Upper lobe of left lung (tissue), 6 donors: ENCODE measurements at regions not wholly inside any gene's neighbourhood (a gene's known extent, or its start where the extent isn't known, plus 50 kb on each side); places are given as distances from the start of the nearest gene placed in this dataset.
"Not testable (repeated sequence)": the region's sequence is repeated elsewhere in the genome, so short reads cannot be mapped to it uniquely, and the experiment has no call there.

Experiments
- ATAC-seq, 2 donors: fragments of 200-7000 bp; cut with Tn5 transposase; one replicate each; pipeline ENCODE4 v1.9.1; 2022; ENCODE audit warnings: mild to moderate bottlenecking in 2 of 2, moderate library complexity in 2 of 2; ENCODE audit not compliant: low FRiP score in 2 of 2
- DNase-seq, 2 donors: peaks; one replicate each; pipeline ENCODE4 v3.0.0-alpha.2; 2019 to 2020
- H3K27ac ChIP-seq, 4 donors: fragments of 200-600 bp; sonication (generic); one replicate each; pipeline ENCODE4 v1.5.1; 2016 to 2019
- H3K27me3 ChIP-seq, 4 donors: fragments of 200-600 bp; sonication (generic); one replicate each; pipeline ENCODE4 v1.5.1; 2017 to 2019
- H3K36me3 ChIP-seq, 4 donors: fragments of 200-600 bp; sonication (generic); one replicate each; pipeline ENCODE4 v1.5.1; 2016 to 2019
- H3K4me1 ChIP-seq, 4 donors: fragments of 200-600 bp; sonication (generic); one replicate each; pipeline ENCODE4 v1.5.1; 2018 to 2019
- H3K4me3 ChIP-seq, 4 donors: fragments of 200-600 bp; sonication (generic); one replicate each; pipeline ENCODE4 v1.5.1; 2017 to 2019; ENCODE audit warnings: mild to moderate bottlenecking in 2 of 4, moderate library complexity in 1 of 4
- H3K9me3 ChIP-seq, 4 donors: fragments of 200-600 bp; sonication (generic); one replicate each; pipeline ENCODE4 v1.5.1; 2018 to 2019
- EP300 ChIP-seq, 4 donors: sonication (generic); formaldehyde crosslinking; IDR thresholded peaks; one replicate each; pipeline ENCODE4 v1.5.1; 2017; ENCODE audit warnings: antibody characterized with exemption in 4 of 4, control low read depth in 2 of 4
- POLR2A ChIP-seq, 4 donors: fragments of 450-650 bp; IDR thresholded peaks; one replicate each; pipeline ENCODE4 v1.5.1; 2016 to 2017; ENCODE audit warnings: antibody characterized with exemption in 4 of 4, mild to moderate bottlenecking in 2 of 4
- POLR2AphosphoS5 ChIP-seq, 2 donors: sonication (generic); formaldehyde crosslinking; IDR thresholded peaks; one replicate each; pipeline ENCODE4 v1.5.1; 2017; ENCODE audit warnings: antibody characterized with exemption in 2 of 2
- WGBS, 2 donors: methylation state at CpG; one replicate each; pipeline ENCODE4 v1.1.5; 2017 to 2018; 5-methylcytosine and 5-hydroxymethylcytosine counted together
- TF ChIP-seq, protein P1 (sequence below), 6 experiments: fragments of 450-650 bp in 4 of 6; fragments of 200-600 bp in 2 of 6; sonication (generic) in 2 of 6; IDR thresholded peaks; one replicate each; pipeline ENCODE4 v1.5.1; 2016 to 2019; ENCODE audit warnings: antibody characterized with exemption in 6 of 6
- donor health status: DM: no; HTN: no; CAD: no; lungs with moderate emphysema.
- donor health status: DM: no; HTN: yes; CAD: no; lungs with severe emphysema.

DNA sequence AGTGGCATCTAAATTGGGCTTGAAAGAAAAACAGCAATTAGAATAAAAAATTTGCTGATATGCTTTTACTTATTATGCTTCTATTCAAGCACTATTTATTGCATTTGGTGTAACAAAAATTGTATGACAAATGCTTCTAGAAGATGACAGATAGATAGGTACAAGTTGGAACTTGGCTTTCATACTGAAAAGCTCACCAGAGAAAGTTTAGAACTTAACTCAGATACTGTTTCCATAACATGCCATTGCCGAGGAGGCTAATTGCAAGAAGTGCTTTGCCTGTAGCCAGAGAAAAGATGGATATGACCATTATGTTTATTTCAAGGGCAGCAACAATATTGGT is 123.8 kb downstream of the NFKBIZ start:
- Histone ChIP-seq H3K27ac (no peak overlapping the region), H3K4me1 (no peaks in the 10 kb centered on the region), H3K27me3 (no peaks in the 10 kb centered on the region), H3K4me3 (no peak overlapping the region), H3K36me3 (no peaks in the 10 kb centered on the region), H3K9me3 (no peaks in the 10 kb centered on the region)
- no peak for DNase-seq
- 91 to 93% methylated on average over 1 of the region's 1 CpG for WGBS, 2 donors
- no peak for ATAC-seq
- TF ChIP-seq, protein P1, sequence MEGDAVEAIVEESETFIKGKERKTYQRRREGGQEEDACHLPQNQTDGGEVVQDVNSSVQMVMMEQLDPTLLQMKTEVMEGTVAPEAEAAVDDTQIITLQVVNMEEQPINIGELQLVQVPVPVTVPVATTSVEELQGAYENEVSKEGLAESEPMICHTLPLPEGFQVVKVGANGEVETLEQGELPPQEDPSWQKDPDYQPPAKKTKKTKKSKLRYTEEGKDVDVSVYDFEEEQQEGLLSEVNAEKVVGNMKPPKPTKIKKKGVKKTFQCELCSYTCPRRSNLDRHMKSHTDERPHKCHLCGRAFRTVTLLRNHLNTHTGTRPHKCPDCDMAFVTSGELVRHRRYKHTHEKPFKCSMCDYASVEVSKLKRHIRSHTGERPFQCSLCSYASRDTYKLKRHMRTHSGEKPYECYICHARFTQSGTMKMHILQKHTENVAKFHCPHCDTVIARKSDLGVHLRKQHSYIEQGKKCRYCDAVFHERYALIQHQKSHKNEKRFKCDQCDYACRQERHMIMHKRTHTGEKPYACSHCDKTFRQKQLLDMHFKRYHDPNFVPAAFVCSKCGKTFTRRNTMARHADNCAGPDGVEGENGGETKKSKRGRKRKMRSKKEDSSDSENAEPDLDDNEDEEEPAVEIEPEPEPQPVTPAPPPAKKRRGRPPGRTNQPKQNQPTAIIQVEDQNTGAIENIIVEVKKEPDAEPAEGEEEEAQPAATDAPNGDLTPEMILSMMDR (IDR thresholded peaks at IDR 0.05) = no peak
- TF ChIP-seq POLR2A (IDR thresholded peaks at IDR 0.05) (no peak), EP300 (IDR thresholded peaks at IDR 0.05) (no peak), POLR2AphosphoS5 (IDR thresholded peaks at IDR 0.05) (no peak)

DNA sequence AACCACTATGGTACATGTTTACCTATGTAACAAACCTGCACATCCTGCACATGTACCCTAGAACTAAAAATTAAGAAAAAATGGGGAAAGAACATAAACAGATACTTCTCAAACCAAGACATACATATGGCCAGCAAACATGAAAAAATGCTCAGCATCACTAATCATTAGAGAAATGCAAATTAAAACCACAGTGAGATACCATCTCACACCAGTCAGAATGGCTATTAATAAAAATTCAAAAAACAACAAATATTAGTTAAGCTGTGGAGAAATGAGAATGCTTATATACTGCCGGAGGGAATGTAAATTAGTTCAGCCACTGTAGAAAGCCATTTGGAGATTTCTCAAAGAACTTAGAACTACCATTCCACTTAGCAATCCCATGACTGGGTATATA is 126.1 kb downstream of the NFKBIZ start:
- H3K9me3 ChIP-seq, H3K27me3 ChIP-seq, ATAC-seq, H3K27ac ChIP-seq, H3K36me3 ChIP-seq, H3K4me1 ChIP-seq, H3K4me3 ChIP-seq, DNase-seq: not testable (repeated sequence)
- 97 to 100% methylated on average over 1 of the region's 1 CpG for WGBS, 2 donors

DNA sequence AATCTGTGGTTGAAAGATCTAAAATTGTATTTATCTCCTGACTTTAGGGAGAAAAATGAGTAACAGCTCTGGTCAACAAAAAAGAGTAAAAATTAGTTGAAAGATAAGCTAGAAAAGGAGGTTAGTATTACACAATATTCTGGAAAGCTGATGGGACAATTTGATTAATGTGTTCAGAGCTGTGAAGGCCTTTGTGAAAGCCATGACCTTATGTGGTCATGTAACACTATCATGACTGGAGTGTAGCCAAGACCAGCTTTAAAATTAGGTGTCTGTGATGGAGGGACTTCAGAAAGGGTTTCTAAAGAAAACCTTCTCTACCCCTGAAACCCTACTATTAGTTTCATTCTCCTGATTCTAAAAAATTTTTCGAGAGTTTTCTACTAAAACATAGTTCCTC is 127.2 kb downstream of the NFKBIZ start:
- peak in 1 of 2 donors; percentile 70 for ATAC-seq
- Histone ChIP-seq H3K4me1 (no peaks in the 10 kb centered on the region), H3K27me3 (no peaks in the 10 kb centered on the region), H3K4me3 (no peak overlapping the region), H3K9me3 (no peaks in the 10 kb centered on the region), H3K27ac (no peak overlapping the region), H3K36me3 (no peaks in the 10 kb centered on the region)
- DNase-seq = no peak
- TF ChIP-seq POLR2A (IDR thresholded peaks at IDR 0.05) (no peak), POLR2AphosphoS5 (IDR thresholded peaks at IDR 0.05) (no peak), EP300 (IDR thresholded peaks at IDR 0.05) (no peak)
- TF ChIP-seq, protein P1 (IDR thresholded peaks at IDR 0.05) = no peak
- 76 to 89% methylated on average over 1 of the region's 1 CpG for WGBS, 2 donors

DNA sequence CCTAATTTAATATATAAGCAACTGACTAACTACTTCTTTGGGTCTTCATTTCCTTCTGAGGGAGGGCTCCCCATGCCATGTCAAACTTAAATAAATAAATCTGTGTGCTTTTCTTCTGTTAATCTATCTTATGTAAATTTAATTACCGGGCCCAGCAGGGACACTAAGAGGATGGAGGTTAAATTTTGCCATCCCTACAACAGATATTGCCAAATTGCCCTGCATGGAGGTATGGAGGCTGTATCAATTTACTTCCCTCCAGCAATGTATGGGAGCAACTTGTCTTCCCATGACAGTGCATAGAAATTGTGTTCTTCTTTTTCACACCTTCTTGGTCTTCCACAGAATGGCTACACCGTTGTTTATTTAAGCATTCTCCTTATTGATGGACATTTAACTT is 129.0 kb downstream of the NFKBIZ start:
- TF ChIP-seq, protein P1 (IDR thresholded peaks at IDR 0.05) = no peak
- TF ChIP-seq POLR2AphosphoS5 (IDR thresholded peaks at IDR 0.05) (no peak), POLR2A (IDR thresholded peaks at IDR 0.05) (no peak), EP300 (IDR thresholded peaks at IDR 0.05) (no peak)
- DNase-seq = no peak
- 45 to 55% methylated on average over 2 of the region's 2 CpGs for WGBS, 2 donors
- ATAC-seq = no peak
- H3K27ac ChIP-seq = no peak overlapping the region
- H3K9me3 ChIP-seq = no peaks in the 10 kb centered on the region
- H3K27me3 ChIP-seq = no peaks in the 10 kb centered on the region
- H3K4me1 ChIP-seq = no peaks in the 10 kb centered on the region
- H3K36me3 ChIP-seq = no peaks in the 10 kb centered on the region
- no peak overlapping the region for H3K4me3 ChIP-seq

DNA sequence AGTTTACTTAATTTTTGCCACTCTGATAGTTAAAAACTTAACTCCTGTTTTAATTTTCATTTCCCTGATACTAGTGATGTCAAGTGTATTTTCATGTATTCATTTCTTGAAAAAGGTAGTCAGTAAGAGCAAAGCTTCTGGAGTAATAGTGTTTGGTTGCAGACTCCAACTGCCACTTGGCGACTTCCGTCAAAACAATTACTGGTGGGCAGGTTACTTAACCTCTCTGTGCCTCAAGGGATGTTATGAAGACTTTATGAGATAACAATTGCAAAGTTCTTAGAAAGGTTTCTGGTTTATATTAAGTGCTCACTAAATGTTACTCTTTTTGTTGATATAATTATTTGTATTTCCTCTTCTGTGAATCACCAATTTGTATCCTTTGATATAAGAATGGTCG is 129.7 kb downstream of the NFKBIZ start:
- Histone ChIP-seq H3K9me3 (no peaks in the 10 kb centered on the region), H3K27ac (no peak overlapping the region), H3K36me3 (no peaks in the 10 kb centered on the region), H3K4me3 (no peak overlapping the region), H3K4me1 (no peaks in the 10 kb centered on the region), H3K27me3 (no peaks in the 10 kb centered on the region)
- no peak for TF ChIP-seq EP300 (IDR thresholded peaks at IDR 0.05)
- TF ChIP-seq POLR2A (IDR thresholded peaks at IDR 0.05) = no peak
- TF ChIP-seq, protein P1 (IDR thresholded peaks at IDR 0.05) = no peak
- no peak for TF ChIP-seq POLR2AphosphoS5 (IDR thresholded peaks at IDR 0.05)
- WGBS, 2 donors = 82 to 87% methylated on average over 3 of the region's 3 CpGs
- ATAC-seq = no peak
- DNase-seq = no peak
